Astrocyte of the cerebellum (primary cell): ENCODE measurements at regions not wholly inside any gene's neighbourhood (a gene's known extent, or its start where the extent isn't known, plus 50 kb on each side); places are given as distances from the start of the nearest gene placed in this dataset.
A peak's percentile ranks its signal among the peaks of the same experiment; 100 is the strongest.

ENCODE experiments used
- DNase-seq: peaks from one replicate; pipeline ENCODE4 v3.0.0-alpha.2; 2011; ENCODE audit warnings: low read depth
- H3K4me3 ChIP-seq: 2 replicates; pipeline ENCODE4 v1.5.1; 2011; ENCODE audit warnings: mild to moderate bottlenecking, low read depth, low read length, moderate library complexity
- in situ Hi-C: cut with HindIII; loops from 2 replicates; pipeline ENCODE4 v1.10.0; 2017; ENCODE audit warnings: low sequenced_read_pairs
- TF ChIP-seq, protein P1 (sequence below): IDR thresholded peaks from 2 replicates; pipeline ENCODE4 v1.5.1; 2012; ENCODE audit warnings: low read length, low read depth, moderate library complexity, mild to moderate bottlenecking; ENCODE audit errors: missing control alignments

DNA sequence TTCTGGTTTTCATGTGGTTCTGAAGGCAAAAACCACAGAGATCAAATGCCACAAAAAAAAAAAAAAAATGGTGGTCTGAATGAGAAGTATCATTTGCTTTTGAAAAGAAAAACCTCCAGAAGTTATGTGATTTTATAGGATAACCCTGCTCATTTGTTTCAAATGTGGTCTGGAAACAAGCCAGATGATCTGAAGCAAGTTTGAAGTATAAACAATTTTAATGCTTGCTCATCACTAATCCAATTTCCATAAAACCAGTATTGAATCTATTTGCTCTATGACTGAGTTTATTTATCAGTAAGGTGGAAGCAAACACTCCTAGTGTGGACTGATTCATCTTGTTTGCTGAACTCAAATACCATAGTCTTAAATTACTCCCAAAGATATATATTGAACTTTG lies 407.3 kb upstream of the FLRT2 start:
- H3K4me3 ChIP-seq, result no peak overlapping the region
- peak; percentile 91 for DNase-seq
- TF ChIP-seq, protein P1, sequence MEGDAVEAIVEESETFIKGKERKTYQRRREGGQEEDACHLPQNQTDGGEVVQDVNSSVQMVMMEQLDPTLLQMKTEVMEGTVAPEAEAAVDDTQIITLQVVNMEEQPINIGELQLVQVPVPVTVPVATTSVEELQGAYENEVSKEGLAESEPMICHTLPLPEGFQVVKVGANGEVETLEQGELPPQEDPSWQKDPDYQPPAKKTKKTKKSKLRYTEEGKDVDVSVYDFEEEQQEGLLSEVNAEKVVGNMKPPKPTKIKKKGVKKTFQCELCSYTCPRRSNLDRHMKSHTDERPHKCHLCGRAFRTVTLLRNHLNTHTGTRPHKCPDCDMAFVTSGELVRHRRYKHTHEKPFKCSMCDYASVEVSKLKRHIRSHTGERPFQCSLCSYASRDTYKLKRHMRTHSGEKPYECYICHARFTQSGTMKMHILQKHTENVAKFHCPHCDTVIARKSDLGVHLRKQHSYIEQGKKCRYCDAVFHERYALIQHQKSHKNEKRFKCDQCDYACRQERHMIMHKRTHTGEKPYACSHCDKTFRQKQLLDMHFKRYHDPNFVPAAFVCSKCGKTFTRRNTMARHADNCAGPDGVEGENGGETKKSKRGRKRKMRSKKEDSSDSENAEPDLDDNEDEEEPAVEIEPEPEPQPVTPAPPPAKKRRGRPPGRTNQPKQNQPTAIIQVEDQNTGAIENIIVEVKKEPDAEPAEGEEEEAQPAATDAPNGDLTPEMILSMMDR, result no peak
- in situ Hi-C loops, result no loop called here

DNA sequence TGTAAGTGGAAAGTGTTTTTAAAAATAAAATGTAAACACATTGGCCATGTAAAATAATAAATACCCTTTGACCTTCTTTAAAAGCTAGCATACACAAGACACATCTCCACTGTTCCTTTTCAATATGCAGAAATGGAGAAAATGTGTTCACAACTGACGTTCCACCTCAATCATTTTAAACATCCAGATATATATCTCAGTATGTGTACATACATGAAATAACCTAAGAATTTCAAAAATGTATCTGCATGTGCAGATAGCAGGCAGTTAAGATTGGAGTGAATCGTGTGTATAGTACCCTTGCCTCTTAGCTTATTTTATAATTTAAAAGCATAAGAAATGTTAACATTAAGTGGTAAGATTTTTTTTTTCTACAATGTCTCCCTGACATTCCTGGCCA lies 406.2 kb upstream of the FLRT2 start:
- TF ChIP-seq, protein P1, result no peak
- DNase-seq, result no peak
- H3K4me3 ChIP-seq, result no peak overlapping the region
- in situ Hi-C loops, result no loop called here

DNA sequence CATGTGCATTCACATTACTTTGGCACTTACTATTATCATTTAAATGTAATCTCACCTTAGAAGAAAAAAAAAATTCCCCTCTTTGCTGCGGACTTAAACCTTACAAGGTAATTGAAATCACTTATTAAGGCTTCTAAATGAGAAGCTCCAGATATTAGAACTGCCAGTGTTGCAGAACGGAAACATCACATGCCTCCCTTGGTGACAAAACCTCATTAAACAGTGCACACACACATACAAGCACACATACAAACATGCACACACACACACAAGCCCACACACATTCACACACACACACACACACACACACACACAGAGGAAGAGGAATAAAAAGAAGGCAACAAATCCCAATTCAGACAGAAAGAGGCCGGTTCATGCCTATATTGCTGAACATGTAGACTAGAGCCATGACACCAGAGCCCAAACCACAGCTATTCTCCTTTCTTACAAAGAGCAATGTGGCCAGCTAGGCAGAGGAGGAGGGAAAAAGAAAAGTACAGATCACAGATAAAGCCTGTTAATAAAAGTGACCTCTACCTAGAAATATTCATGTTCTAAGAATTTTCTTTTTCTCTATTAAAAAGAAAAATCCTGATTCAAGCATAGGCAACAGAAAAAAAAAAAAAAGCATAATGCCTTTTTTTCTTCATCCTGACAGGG lies 405.2 kb upstream of the FLRT2 start:
- in situ Hi-C loops, result no loop called here
- TF ChIP-seq, protein P1, result no peak
- DNase-seq, result no peak
- no peak overlapping the region for H3K4me3 ChIP-seq

DNA sequence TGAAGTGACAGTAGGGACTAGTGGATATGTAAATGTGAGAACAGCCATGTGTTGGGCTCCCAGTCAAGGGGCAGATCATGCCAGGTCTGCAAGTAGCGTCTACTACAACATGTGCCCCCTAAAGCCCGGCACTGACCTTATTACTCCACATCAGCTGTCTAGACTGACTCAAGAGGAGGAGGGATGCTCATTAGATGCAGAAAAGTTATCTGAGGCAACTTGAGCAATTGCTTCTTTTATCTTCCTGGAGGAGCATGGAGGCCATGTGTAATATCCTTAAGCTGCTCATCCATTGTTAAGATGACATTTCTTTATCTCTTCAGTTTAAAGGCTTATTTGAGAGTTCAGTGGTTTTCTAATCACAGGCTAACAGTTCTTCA lies 404.7 kb upstream of the FLRT2 start:
- in situ Hi-C loops, result no loop called here
- TF ChIP-seq, protein P1, result no peak
- no peak overlapping the region for H3K4me3 ChIP-seq
- DNase-seq, result no peak

DNA sequence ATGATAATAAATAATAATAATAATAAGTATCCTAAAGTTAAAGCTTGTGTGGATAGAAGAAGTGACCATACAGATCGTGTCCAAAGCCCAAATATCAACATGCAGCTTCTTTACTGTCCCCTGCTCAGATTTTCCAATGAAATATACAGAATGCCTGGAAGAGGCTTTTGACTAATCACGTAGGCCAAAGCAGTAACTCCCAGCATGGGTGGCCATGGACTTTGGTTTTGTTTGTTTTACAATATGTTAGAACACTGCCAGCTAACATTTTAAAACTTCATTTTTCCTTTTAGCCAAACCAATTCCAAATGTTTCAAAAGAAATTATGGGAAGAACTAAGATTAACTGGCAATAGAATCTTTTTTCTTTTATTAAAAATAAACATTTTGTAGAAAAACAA lies 400.0 kb upstream of the FLRT2 start:
- no peak overlapping the region for H3K4me3 ChIP-seq
- DNase-seq, result no peak
- TF ChIP-seq, protein P1, result no peak
- in situ Hi-C loops, result no loop called here

DNA sequence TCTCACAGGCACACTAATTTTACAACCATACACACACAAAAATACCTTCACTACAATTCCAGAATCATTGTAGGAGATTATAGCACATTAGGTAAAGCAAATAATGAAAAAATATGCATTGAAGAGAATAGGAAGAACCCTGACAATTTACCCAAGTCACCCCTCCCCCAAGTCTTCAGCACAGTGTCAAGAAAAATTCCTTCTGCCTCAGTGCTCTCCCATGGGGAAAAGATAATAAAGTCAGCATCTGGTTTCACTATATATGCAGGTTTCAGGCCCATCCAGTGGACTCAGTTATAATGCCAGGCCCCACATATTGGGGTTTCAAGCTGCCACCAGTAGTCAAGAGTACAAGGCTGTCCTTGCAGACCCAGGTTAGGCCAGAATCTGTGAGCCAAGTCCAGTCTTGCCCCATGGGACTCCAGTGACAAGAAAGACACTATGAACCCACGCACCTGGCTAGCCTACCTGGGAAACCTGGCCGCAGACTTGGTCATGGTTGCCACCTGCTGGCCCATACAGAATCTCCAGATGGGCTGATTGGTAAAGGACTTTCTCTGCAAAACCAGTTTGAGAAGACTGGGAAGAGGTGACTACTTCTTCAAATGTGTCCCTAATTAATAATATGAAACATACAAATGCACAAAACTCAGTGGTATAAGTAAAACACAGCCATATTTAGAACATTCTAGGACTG lies 398.6 kb upstream of the FLRT2 start:
- TF ChIP-seq, protein P1, result no peak
- DNase-seq, result no peak
- in situ Hi-C loops, result no loop called here
- no peak overlapping the region for H3K4me3 ChIP-seq
